NCI-H1694 (cell line): ENCODE measurements at regions not wholly inside any gene's neighbourhood (a gene's known extent, or its start where the extent isn't known, plus 50 kb on each side); places are given as distances from the start of the nearest gene placed in this dataset.

ENCODE experiments used
- DNase-seq: peaks from one replicate; lab custom pipeline; 2025; lab: John Stamatoyannopoulos, UW

- DNase-seq: no peak
Observed at GRCh38 chr4:125365731-125366130, 51.0 kb downstream of the FAT4 start.

- peak; percentile 28 for DNase-seq
Observed at GRCh38 chr4:125368146-125368545, 53.4 kb downstream of the FAT4 start.

- no peak for DNase-seq
Observed at GRCh38 chr4:125368671-125369081, 53.9 kb downstream of the FAT4 start.

- DNase-seq: no peak
Observed at GRCh38 chr4:125369098-125369497, 54.3 kb downstream of the FAT4 start.

GRCh38 chr4:125370478-125370877 is 55.7 kb downstream of the FAT4 start:
- DNase-seq: no peak

- DNase-seq: no peak
Observed at GRCh38 chr4:125382995-125383394, 68.2 kb downstream of the FAT4 start.

- DNase-seq: no peak
Observed at GRCh38 chr4:125387770-125388169, 73.0 kb downstream of the FAT4 start.

GRCh38 chr4:125388613-125389012 is 73.9 kb downstream of the FAT4 start:
- DNase-seq: no peak

- DNase-seq: no peak
Observed at GRCh38 chr4:125389713-125390112, 75.0 kb downstream of the FAT4 start.

GRCh38 chr4:125390126-125390525 is 75.4 kb downstream of the FAT4 start:
- no peak for DNase-seq

- DNase-seq: no peak
Observed at GRCh38 chr4:125390727-125391126, 76.0 kb downstream of the FAT4 start.

GRCh38 chr4:125392694-125393093 is 77.9 kb downstream of the FAT4 start:
- no peak for DNase-seq

- no peak for DNase-seq
Observed at GRCh38 chr4:125393825-125394224, 79.1 kb downstream of the FAT4 start.

GRCh38 chr4:125397226-125397625 is 82.5 kb downstream of the FAT4 start:
- DNase-seq: no peak

- no peak for DNase-seq
Observed at GRCh38 chr4:125398263-125399002, 83.7 kb downstream of the FAT4 start.

GRCh38 chr4:125400756-125401155 is 86.0 kb downstream of the FAT4 start:
- no peak for DNase-seq

- no peak for DNase-seq
Observed at GRCh38 chr4:125401784-125402183, 87.0 kb downstream of the FAT4 start.

- no peak for DNase-seq
Observed at GRCh38 chr4:125420526-125420925, 105.8 kb downstream of the FAT4 start.

- DNase-seq: no peak
Observed at GRCh38 chr4:125421547-125421946, 106.8 kb downstream of the FAT4 start.

GRCh38 chr4:125423124-125423523 is 108.4 kb downstream of the FAT4 start:
- DNase-seq: no peak

GRCh38 chr4:125428832-125429231 is 114.1 kb downstream of the FAT4 start:
- no peak for DNase-seq

- no peak for DNase-seq
Observed at GRCh38 chr4:125430086-125430485, 115.3 kb downstream of the FAT4 start.

- DNase-seq: no peak
Observed at GRCh38 chr4:125432078-125432477, 117.3 kb downstream of the FAT4 start.

GRCh38 chr4:125433453-125433852 is 118.7 kb downstream of the FAT4 start:
- no peak for DNase-seq
